SU-DHL-6 (cell line): ENCODE measurements at regions not wholly inside any gene's neighbourhood (a gene's known extent, or its start where the extent isn't known, plus 50 kb on each side); places are given as distances from the start of the nearest gene placed in this dataset.

Experiments used
- H2AFZ ChIP-seq: fragments of 200-600 bp; sonication (generic); 2 replicates; pipeline ENCODE4 v1.6.1; 2014; ENCODE audit warnings: low read depth, mild to moderate bottlenecking, moderate library complexity, mixed read lengths, antibody characterized with exemption, low read length; ENCODE audit not compliant: severe bottlenecking
- H3F3A ChIP-seq: fragments of 200-600 bp; shearing (Covaris generic); 2 replicates; pipeline ENCODE4 v1.6.0; 2016; ENCODE audit warnings: antibody characterized with exemption, mild to moderate bottlenecking; ENCODE audit not compliant: insufficient read depth
- H3K27ac ChIP-seq: fragments of 200-600 bp; sonication (generic); 2 replicates; pipeline ENCODE4 v1.5.1; 2016; ENCODE audit warnings: low read depth, mild to moderate bottlenecking, low read length, moderate library complexity, mixed read lengths
- H3K27me3 ChIP-seq: fragments of 200-600 bp; sonication (generic), shearing (Covaris generic); 2 replicates; pipeline ENCODE4 v1.6.0; 2014; ENCODE audit warnings: mild to moderate bottlenecking, low read length
- H3K36me3 ChIP-seq: fragments of 200-600 bp; sonication (generic); 2 replicates; pipeline ENCODE4 v1.6.1; 2014; ENCODE audit warnings: mild to moderate bottlenecking, low read length, mixed read lengths
- H3K4me2 ChIP-seq: fragments of 300-600, 200-600 bp; shearing (Covaris generic), sonication (generic); 2 replicates; pipeline ENCODE4 v1.6.0; 2014; ENCODE audit warnings: low read length, low read depth, mild to moderate bottlenecking; ENCODE audit not compliant: poor library complexity, severe bottlenecking
- H3K4me3 ChIP-seq: fragments of 200-600 bp; sonication (generic); 2 replicates; pipeline ENCODE4 v1.5.1; 2014; ENCODE audit warnings: antibody characterized with exemption, low read length, mild to moderate bottlenecking, mixed read lengths; ENCODE audit not compliant: insufficient read depth, poor library complexity, severe bottlenecking
- H3K79me2 ChIP-seq: fragments of 200-600 bp; sonication (generic); 2 replicates; pipeline ENCODE4 v1.6.1; 2014; ENCODE audit warnings: mild to moderate bottlenecking, low read length, moderate library complexity; ENCODE audit not compliant: insufficient read depth
- H3K9ac ChIP-seq: fragments of 200-600 bp; sonication (generic); 2 replicates; pipeline ENCODE4 v1.7.0; 2014; ENCODE audit warnings: mild to moderate bottlenecking, low read length
- H3K9me2 ChIP-seq: fragments of 200-600 bp; sonication (generic); replicated peaks from 2 replicates; pipeline ENCODE4 v1.6.1; 2014; ENCODE audit warnings: low read length; ENCODE audit not compliant: insufficient read depth
- H3K9me3 ChIP-seq: fragments of 200-600 bp; sonication (generic); 2 replicates; pipeline ENCODE4 v1.6.1; 2014; ENCODE audit warnings: low read length, mixed read lengths; ENCODE audit not compliant: insufficient read depth
- H4K20me1 ChIP-seq: fragments of 200-600 bp; sonication (generic); 2 replicates; pipeline ENCODE4 v1.6.1; 2014; ENCODE audit warnings: low read depth, mild to moderate bottlenecking, antibody characterized with exemption, low read length, moderate library complexity, mixed read lengths
- CTCF ChIP-seq: fragments of 200-600 bp; sonication (generic); IDR thresholded peaks from one replicate; pipeline ENCODE4 v1.5.1; 2017; ENCODE audit warnings: antibody characterized with exemption, mild to moderate bottlenecking, low read length, moderate library complexity; ENCODE audit not compliant: insufficient read depth, poor library complexity, severe bottlenecking
- EZH2phosphoT487 ChIP-seq: fragments of 200-600 bp; sonication (generic), shearing (Covaris generic); conservative IDR thresholded peaks from 2 replicates; pipeline ENCODE4 v1.6.1; 2018; ENCODE audit warnings: mild to moderate bottlenecking, antibody characterized with exemption, low read length, moderate library complexity, mixed read lengths

GRCh38 chr2:175853616-175853890 lies 148.5 kb downstream of the LNPK start:
- Histone ChIP-seq H3K9ac (no peak overlapping the region), H3K9me3 (no peaks in the 10 kb centered on the region), H3K79me2 (no peaks in the 10 kb centered on the region), H3K27me3 (no peaks in the 10 kb centered on the region), H3K36me3 (no peaks in the 10 kb centered on the region), H3F3A (no peaks in the 10 kb centered on the region), H2AFZ (no peak overlapping the region), H4K20me1 (no peaks in the 10 kb centered on the region), H3K9me2 (no peaks in the 10 kb centered on the region), H3K4me3 (no peak overlapping the region), H3K27ac (no peak overlapping the region), H3K4me2 (no peak overlapping the region)
- TF ChIP-seq EZH2phosphoT487 (no peak), CTCF (no peak)

- no peak overlapping the region for H3K4me3 ChIP-seq
- no peak overlapping the region for H2AFZ ChIP-seq
- no peak overlapping the region for H3K9ac ChIP-seq
- no peaks in the 10 kb centered on the region for H3K9me2 ChIP-seq
- no peaks in the 10 kb centered on the region for H3K36me3 ChIP-seq
- no peak for TF ChIP-seq EZH2phosphoT487
- H4K20me1 ChIP-seq = no peaks in the 10 kb centered on the region
- no peaks in the 10 kb centered on the region for H3F3A ChIP-seq
- H3K79me2 ChIP-seq = no peaks in the 10 kb centered on the region
- H3K9me3 ChIP-seq = no peaks in the 10 kb centered on the region
- H3K27ac ChIP-seq = no peak overlapping the region
- H3K27me3 ChIP-seq = no peaks in the 10 kb centered on the region
- H3K4me2 ChIP-seq = no peak overlapping the region
Measured at GRCh38 chr2:175852879-175853615, 149.0 kb downstream of the LNPK start.

GRCh38 chr2:175847128-175847527 lies 154.9 kb downstream of the LNPK start:
- Histone ChIP-seq H3K4me3 (no peak overlapping the region), H3K9me3 (no peaks in the 10 kb centered on the region), H2AFZ (no peak overlapping the region), H3K9ac (no peak overlapping the region), H4K20me1 (no peaks in the 10 kb centered on the region), H3F3A (no peaks in the 10 kb centered on the region), H3K9me2 (no peaks in the 10 kb centered on the region), H3K27ac (no peak overlapping the region), H3K4me2 (no peak overlapping the region), H3K79me2 (no peaks in the 10 kb centered on the region), H3K27me3 (no peaks in the 10 kb centered on the region), H3K36me3 (no peaks in the 10 kb centered on the region)
- no peak for TF ChIP-seq CTCF
- no peak for TF ChIP-seq EZH2phosphoT487

- no peaks in the 10 kb centered on the region for H3K27me3 ChIP-seq
- H3K36me3 ChIP-seq = no peaks in the 10 kb centered on the region
- no peaks in the 10 kb centered on the region for H3K9me2 ChIP-seq
- no peak overlapping the region for H2AFZ ChIP-seq
- H3F3A ChIP-seq = no peaks in the 10 kb centered on the region
- no peak overlapping the region for H3K9ac ChIP-seq
- H3K4me3 ChIP-seq = no peak overlapping the region
- H3K4me2 ChIP-seq = no peak overlapping the region
- no peaks in the 10 kb centered on the region for H4K20me1 ChIP-seq
- no peaks in the 10 kb centered on the region for H3K9me3 ChIP-seq
- TF ChIP-seq EZH2phosphoT487 (no peak), CTCF (no peak)
- no peaks in the 10 kb centered on the region for H3K79me2 ChIP-seq
- H3K27ac ChIP-seq = no peak overlapping the region
Measured at GRCh38 chr2:175844169-175844568, 157.9 kb downstream of the LNPK start.
